LoVo (cell line): ENCODE measurements at regions not wholly inside any gene's neighbourhood (a gene's known extent, or its start where the extent isn't known, plus 50 kb on each side); places are given as distances from the start of the nearest gene placed in this dataset.

ENCODE experiments used
- DNase-seq: peaks from one replicate; pipeline ENCODE4 v3.0.0-alpha.2; 2016; ENCODE audit warnings: low spot score

DNA sequence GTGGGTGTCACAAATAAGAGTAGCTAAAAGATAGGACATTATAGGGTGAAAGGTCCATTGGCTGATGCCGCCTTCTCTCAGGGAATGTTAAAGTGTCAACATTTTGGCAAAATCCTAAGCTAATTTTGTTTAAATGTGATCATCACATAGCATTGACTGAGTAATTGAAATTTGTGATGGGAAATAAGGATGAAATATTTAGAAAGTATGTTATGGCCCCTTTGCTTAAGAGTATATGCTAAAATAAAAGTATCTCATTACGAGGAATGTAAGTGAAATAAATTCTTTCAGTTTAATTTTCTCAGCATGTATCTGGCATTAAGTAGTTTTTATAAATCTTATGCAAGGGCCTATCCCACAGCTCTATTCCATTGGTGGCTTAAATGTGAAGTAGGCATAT, 229.2 kb downstream of the PRL start:
- DNase-seq = no peak

DNA sequence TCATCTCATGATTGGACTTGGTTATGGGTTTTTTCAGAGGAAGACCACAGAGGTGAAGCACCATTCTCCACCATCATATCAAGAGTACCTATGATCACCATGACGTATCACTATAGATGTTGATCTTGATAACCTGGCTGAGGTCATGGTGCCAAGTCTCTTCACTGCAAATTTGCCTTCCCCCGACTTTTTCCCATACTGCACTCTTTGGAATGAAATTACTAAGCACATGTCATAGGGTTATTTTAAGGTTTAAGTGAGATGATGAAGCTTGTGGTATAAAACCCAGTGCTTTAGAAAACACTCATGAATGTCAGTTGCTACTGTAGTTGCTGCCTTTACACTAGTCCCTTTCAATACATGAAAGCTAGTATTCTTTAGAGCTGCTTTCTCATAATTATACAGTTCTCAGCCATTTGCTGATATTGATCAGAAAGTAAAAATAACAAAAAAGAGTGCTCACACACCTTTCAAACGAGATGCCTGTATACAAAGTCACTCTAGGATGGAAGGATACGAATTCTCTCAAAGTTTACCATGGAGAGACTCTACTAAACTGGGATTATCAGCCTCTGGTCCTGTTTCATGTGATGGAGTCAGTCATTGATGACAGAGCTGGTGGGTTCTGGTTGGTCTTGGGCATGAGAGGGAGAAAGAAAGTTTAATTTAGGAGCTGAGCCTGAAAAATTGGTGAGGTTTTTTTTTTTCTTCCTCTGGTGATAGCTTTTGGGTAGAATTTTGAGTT, 228.1 kb downstream of the PRL start:
- no peak for DNase-seq

DNA sequence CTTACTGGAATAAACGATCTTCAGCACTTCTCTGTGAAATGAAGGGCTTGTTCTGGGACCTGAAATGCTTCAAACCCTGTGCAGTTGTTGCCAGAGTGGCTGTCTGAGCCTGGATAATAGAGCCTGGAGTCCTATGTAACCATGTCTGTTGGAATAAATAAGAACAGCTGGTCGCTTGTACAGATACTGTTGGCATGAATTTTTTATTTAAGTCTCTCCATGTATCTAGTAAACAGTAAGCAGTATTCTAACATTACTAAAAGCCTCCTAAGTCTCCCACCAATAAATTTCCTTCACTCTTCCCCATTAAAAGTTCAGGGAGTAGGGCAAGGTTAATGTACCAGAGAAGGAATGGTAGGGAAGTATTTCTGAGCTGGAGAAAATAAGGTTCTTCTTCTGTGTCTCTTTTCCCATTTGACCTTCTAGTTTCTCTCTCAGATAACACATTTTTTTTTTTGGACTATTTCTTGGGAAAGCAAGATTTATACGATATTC, 227.5 kb downstream of the PRL start:
- no peak for DNase-seq

DNA sequence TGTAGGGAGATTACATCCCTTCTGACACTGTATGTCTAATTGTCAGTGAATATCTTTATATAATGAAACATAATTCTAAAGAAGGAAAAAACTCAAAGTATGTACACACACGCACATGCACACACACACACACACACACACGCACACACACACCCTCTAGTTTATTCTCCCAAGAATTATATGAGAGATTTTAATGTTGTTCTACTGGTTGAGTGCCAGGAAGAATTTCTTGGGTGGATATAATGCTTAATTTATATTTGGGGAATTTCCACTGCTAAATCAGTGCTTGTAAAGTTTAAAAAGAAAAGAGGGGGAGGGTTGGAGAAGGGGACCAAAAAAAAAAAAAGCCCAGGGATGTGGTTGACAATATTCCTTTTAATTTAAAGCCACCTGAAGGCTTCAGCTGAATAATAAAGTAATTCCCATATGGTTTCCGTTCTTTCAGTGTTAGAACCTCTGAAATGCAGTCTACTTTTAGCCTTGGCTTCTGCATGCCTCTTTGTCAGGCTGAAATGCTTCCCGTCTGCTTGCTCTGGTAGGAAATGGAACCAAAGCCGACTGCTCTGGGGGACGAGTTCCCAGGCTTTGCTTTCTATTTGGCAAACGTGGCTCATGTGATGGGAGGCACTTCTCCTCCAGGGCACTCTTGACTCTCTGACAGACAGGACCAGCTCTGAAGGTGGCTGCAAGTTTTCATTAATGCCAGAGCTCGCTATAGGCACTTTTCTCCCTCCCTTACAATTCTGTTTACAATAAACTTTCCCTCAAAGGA, 225.4 kb downstream of the PRL start:
- no peak for DNase-seq

DNA sequence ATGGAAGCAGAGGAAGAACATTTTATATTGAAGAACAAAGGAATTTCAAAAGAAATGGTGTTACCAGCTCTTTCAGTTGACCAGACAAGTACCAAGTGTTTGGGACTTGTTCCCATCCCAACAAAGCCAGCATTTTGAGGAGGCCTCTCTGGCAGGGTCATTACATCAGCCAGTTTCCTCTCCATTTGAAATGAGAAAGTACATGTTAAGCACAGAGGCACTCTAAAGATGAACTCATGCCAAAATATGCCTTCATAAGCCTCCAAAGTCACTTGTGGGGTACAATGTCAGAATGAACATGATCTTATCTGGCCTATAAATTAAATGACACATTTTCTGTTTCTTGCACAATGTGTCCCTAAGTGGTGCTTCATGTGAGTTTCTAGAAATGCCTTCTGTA, 223.9 kb downstream of the PRL start:
- DNase-seq = no peak

DNA sequence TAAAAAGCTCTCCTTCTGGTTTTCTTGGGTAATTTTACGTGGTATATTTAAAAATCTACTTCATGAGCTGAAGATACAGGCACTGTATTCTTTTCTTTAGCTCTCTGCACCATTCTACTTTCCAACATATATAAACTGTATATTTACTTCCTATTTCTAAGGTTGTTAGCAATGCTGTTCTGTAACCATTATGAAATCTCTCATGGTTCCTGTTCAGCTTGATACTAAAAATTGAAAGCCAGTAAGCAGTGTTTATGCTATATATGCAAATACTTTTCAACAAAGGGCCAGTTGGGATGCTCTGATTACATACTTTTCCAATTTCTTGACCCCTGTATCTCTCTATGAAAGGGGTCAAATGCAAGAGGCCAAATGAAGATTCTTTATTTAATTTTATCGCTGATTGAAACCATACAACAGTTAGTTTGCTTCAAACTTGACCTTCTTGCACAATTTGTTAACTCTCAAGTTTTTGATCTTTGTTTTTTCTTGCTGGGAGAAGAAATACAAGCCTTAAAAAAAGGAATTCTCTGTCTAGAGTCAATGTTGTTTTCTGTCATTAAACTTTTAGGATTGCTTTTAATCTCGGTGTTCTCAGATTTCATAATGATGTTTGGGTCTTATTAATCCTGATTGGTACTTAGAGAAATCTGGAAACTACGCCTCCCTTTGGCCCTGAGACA, 223.2 kb downstream of the PRL start:
- no peak for DNase-seq

DNA sequence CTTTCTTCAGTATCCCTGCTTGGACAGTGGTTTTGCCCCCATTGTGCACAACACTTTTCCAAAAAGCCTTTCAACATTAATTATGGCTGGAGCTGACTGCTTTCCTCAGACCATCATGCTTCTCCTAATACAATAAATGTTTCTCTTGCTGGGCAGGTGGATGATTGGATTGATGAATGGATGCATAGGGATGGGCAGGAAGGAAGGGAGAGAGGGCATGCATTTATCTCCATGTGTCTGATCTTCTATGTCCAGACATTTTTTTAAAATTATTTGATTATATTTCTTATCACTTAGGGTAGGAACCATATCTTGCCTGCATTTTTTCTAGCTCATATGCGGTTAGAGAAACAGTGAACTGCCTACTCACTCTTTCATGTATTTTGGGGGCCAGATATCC, 218.5 kb downstream of the PRL start:
- DNase-seq = no peak

DNA sequence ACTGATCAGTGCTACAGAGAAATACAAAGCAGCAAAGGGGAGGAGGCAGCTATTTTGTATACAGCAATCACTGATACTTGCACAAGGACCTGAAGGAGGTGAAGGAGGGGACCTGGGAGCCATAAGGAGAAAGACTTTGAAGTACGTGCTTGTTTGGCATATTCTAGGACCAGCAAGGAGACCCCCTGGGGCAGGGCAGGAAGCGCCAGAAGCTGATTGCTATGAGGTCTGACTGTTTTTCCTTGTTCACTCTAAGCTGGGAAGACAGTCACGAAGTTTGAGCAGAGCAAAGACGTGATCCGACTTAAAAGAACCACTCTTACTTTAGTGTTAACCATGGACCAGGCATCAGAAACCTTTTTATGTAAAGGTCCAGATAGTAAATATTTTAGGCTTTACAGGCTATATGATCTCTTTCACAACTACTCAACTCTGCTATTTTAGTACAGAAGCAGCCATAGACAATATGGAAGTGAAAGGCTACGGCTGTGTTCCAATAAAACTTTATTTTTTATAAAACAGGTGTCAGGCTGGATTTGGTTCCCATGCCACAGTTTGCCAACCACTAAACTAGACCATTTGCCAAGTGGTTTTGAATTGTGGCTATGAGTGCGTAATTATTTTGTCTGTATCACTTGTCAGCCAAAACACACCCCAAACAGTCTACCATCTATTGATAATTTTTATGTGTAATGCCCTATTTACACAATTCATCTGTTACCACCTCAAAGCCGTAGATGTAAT, 217.9 kb downstream of the PRL start:
- DNase-seq = no peak

DNA sequence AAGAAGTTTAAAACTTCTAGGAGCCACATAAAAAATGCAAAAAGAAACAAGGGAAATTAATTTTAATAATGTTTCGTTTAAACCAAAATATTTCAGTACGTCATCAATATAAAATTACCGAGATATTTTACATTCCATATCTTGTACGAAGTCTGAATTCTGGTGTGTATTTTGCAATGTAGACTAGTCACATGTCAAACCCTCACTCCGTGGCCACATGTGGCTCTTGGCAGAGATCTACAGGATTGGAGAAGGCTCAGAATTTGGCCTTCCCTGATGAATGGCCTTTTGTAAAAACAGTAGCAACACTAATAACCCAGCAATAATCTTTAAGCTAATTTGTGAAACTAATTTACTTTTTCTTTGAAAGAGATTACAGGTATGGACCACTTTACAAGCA, 217.1 kb downstream of the PRL start:
- DNase-seq = no peak

DNA sequence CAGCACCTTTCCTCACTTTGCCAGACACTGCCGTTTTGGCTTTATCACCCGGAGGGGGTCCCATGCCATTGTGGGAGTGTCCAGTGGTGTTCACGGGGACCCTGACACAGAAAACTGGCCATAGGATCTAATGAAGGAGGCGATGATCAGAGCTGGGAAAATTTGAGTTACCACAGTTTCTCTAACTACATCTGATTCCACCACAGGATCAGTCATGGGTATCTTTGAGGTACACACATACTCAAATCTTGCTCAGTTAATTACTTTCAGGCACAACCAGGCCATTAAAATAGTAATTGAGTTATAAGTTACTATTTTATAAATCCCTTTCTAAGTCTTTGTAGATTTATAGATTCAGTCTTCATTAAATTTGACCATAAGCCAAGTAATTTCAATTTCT, 215.1 kb downstream of the PRL start:
- no peak for DNase-seq

DNA sequence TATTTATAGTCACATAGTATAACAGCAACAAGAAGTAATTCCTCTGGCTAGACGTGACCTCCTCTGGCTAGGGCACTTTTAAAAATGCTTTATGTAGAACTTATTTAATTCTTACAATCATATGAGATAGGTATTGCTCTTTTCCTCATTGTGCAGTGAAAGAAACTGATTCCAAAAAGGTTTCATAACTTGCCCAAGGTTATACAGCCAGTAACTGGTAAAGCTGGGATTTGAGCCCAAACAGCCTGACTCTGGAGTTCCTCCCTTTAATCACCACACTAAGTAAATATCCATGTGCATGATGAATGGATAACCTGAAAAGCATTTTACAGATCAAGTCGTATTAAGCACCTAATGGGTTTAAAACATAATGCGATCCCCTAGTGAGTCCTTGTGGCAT, 214.6 kb downstream of the PRL start:
- no peak for DNase-seq

DNA sequence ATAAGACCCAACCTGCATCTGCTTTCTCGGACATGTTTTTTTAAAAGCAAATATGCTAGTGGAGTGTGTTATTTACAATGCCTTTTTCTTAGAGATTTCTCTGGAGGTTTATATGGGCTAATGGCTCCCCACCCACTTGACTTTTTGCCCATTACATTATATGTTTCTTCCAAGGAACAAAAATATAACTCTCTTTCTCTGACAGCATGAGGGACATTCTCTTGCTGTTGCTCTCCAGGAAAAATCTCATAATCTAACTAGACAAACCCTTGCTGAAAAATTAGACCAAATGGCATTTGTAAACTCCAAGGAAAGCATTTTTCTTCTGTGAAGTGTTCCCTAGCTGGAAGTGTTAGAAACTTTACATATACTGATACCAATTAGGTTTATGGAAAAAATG, 213.7 kb downstream of the PRL start:
- no peak for DNase-seq

DNA sequence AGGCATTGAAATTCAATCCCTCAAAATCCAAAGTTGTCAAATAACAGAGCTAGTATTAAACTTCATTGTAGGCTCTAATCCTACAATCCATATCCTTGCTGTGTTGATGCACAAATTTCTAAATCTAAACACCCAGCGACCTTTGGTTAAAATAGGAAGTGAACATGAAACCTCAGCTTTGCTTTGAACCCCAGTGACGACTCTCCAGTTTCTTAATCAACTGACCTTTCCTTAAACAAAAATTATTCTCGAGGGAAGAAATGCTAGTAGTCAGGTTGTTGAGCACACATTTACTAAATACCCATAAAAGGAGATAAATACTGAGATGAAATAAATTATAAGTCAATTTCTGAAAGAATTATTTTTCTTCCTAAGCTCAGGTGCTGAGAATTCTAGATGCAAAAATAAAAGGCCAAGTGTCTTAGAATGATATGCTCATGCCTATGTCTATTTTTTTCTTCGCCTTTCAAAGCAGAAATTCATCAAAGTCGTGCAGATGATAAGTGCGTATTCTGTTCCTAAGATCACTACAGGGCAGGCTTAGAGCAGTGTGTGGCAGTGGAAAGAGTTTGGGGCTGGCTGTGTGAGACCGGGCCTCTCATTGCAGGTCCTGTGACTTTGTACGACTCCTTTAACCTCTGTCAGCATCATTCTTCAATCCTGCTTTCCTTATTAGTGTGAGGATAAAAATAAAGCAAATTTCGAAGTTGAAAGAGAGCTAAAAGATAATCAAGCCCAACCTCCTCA, 208.7 kb downstream of the PRL start:
- DNase-seq = no peak

DNA sequence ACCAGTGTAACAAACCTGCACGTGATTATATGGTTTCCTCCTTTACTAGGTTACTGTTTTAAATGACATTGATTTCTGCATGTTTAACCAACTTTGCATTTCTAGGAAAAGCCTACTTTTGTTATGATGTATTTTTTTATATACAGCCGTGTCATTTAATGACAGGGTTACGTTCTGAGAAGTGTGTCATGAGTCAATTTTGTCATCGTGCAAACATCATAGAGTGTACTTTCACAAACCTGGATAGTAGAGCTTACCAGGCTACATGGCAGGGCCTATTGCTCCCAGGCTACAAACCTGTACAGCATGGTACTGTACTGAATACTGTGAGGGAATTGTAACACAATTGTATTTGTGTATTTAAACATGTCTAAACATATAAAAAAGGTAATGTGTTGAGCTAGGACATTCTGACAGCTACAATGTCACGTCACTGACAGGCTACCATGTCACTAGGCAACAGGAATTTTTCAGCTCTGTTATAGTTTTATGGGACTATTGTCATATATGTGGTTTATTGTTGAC, 205.3 kb downstream of the PRL start:
- no peak for DNase-seq

DNA sequence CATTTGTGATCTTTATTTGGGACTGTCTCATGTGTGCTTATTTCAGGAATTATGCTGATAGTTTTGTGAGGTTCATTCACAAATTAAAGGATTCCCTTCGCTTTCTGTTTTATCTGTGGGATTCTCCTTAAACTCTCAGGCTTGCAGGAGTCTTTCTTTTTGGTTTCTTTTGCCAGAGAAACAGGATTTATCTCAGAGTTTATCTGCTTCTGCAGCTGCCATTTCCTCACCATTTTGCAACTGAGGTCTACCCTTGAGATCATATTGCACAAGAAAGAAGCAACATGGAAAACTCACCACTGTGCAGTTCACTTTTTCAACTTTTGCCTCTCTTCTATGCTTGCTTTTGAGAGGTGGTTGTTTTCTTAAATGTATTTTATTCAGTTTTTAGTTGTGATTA, 201.0 kb downstream of the PRL start:
- no peak for DNase-seq

DNA sequence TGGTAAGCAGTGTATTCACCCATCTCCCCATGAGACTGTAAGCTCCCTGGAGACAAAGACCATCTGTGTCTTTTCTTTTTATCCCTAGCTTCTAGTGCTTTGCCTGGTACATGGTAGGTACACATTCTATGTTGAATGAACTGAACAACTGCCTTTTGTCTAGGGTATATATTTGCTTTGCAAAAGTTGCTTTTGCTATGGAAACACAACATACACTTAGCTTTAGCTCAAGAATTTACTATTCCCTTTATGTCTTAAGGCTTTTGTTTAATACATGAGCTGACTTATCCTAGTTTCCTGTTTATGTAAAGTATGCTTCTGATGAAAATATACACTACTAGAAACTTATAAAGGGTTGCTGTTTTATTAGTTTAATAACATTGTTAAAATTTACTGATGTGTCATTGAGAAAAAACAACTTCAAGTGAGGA, 198.2 kb downstream of the PRL start:
- no peak for DNase-seq

DNA sequence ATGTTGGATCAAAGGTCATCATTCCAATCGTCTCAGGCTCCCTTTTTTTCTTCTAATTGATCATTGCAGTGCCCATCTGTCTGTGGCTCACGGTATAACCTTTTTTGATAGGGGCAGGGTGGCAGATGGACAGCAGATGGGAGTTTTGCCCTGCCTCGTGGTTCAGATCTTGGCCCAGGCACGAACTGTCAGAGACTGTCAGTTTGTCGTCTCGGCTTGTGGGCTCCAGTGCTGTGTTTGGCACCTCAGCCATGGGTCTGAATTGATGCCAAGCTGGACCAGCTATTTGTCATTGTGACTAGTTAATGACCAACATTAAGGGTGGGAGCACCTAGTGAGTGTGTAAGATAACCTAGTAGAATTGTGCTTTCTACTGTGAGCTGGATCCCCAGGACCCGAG, 197.6 kb downstream of the PRL start:
- no peak for DNase-seq

DNA sequence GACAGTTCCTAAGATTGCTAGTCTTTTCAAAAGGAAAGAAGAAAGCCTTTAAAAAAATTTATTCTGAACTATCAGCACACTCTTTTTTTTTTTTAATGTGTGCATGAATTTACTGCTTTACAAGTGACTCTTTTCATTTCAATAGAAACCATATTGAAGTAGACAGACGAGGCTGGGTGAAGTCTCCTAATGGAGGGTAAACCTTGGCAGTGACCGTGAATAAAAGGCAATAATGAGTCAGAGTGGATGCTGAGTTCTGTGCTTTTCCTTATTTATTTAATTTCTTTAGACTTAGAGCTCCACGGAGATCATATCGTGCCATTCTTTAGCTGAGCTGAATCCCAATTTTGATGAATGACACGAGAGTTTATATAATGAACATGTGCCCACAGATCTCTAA, 196.9 kb downstream of the PRL start:
- DNase-seq = no peak

DNA sequence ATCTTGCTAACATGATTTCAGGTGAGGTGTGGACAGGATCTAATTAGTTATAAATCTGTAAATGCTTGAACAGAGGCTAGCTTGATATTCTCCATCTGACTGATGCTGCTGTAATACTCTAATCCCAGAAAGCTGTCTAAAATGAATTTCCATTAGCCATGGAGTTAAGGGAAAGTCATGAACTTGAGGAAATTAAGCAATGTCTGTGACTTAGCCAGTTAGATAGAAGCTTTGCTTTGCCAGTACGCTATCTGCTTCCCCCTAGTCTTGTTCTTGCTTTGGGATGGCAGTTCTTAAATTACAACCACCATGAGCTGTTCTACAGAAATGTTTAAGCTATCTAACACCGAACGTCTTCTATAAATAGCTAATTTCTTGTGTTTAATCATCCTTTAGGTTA, 195.7 kb downstream of the PRL start:
- DNase-seq = no peak

DNA sequence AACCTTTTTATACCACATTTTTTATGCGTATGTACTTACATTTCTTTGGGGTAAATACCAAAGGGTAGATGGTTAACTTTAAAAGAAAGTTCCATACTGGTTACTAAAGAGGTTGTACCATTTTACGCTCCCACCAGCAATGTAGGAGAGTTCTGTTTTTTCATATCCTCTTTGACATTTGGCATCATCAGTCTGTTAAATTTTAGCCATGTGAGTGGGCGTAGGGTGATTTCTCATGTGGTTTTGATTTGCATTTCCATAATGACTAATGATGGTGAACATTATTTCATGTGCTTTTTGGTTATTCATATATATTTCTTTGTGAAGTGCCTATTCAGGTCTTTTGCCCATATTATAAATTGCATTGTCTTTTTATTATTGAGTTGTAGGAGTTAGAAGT, 194.2 kb downstream of the PRL start:
- DNase-seq = no peak

DNA sequence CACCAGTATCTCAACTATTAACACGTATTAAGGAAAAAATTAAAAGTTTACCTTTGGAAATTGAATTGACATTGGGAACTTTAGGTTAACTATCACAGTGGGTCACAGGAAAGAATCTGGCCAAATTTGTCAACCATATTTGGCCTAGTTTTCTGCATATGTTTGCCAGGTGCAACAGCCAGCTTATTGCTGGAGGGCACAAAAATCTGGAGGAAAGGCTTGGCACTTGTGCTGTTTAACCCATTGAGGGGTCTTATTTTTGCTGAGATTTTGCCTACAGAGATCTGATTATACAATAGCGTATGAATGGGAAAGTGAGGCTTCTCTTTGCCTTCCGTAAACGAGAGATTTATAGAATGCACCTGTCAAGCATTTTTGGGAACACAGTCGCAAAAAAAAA, 190.4 kb downstream of the PRL start:
- no peak for DNase-seq
